GM12878 (cell line): ENCODE measurements at regions not wholly inside any gene's neighbourhood (a gene's known extent, or its start where the extent isn't known, plus 50 kb on each side); places are given as distances from the start of the nearest gene placed in this dataset.

Experiments used
- ATAC-seq: fragments of 200-7000 bp; cut with Tn5 transposase; 3 replicates; pipeline ENCODE4 v1.9.1; 2020; ENCODE audit warnings: mild to moderate bottlenecking, moderate library complexity
- BruUV-seq: library from RNA; stranded (reverse); fragments of 400-500 nt; replicated peaks from 2 replicates; lab custom pipeline; 2021; lab: Mats Ljungman, UMichigan
- CTCF ChIA-PET: fragments of 300-600 bp; sonication (Branson Sonifier 250); formaldehyde crosslinking; extraction: SDS; loops from one replicate; lab custom pipeline; 2021; ENCODE audit warnings: inconsistent platforms; lab: Yijun Ruan, JAX
- POLR2A ChIA-PET: fragments of 350-600 bp; formaldehyde crosslinking; extraction: SDS; loops from one replicate; lab custom pipeline; 2021; ENCODE audit warnings: inconsistent platforms; lab: Charles Lee
- RAD21 ChIA-PET: fragments of 300-600 bp; sonication (Branson Sonifier 250); formaldehyde crosslinking; loops from one replicate; lab custom pipeline; 2023; ENCODE audit warnings: antibody characterized with exemption; ENCODE audit not compliant: unreplicated experiment; lab: Charles Lee
- SMC1A ChIA-PET: fragments of 300-600 bp; sonication (Branson Sonifier 250); formaldehyde crosslinking; loops from one replicate; lab custom pipeline; 2023; ENCODE audit not compliant: unreplicated experiment, uncharacterized antibody; lab: Charles Lee
- DNase-seq: peaks from one replicate; pipeline ENCODE4 v3.0.0-alpha.2; 2011; ENCODE audit warnings: low read depth, low spot score
- FAIRE-seq: peaks from 3 replicates; lab custom pipeline; 2011; peaks lifted over from hg19 to GRCh38; lab: Jason Lieb, UNC
- H2AFZ ChIP-seq: 2 replicates; pipeline ENCODE4 v1.6.0; 2011; ENCODE audit warnings: low read depth, low read length, control low read depth; ENCODE audit not compliant: control insufficient read depth
- H3K27ac ChIP-seq: 2 replicates; pipeline ENCODE4 v1.5.1; 2011; ENCODE audit warnings: control low read depth; ENCODE audit not compliant: control insufficient read depth, insufficient read depth
- H3K27me3 ChIP-seq, 2 experiments: replicated peaks in 1 of 2; 2 replicates each; pipeline versions ENCODE4 v1.6.0 to v1.6.1; 2011; ENCODE audit warnings: low read length in 1 of 2; ENCODE audit not compliant: control insufficient read depth in 2 of 2, insufficient read depth in 2 of 2
- H3K36me3 ChIP-seq, 2 experiments: 2 replicates each; pipeline ENCODE4 v1.5.1; 2011; ENCODE audit warnings: low read length in 1 of 2; ENCODE audit not compliant: control insufficient read depth in 2 of 2, insufficient read depth in 2 of 2
- H3K4me1 ChIP-seq: 2 replicates; pipeline ENCODE4 v1.6.1; 2011; ENCODE audit warnings: mild to moderate bottlenecking, low read length, moderate library complexity, mixed read lengths; ENCODE audit not compliant: control insufficient read depth, insufficient read depth
- H3K4me2 ChIP-seq: 2 replicates; pipeline ENCODE4 v1.6.0; 2011; ENCODE audit warnings: control low read depth; ENCODE audit not compliant: control insufficient read depth, insufficient read depth
- H3K4me3 ChIP-seq: fragments of 200-600 bp; sonication (generic); 2 replicates; pipeline ENCODE4 v1.5.1; 2016
- H3K79me2 ChIP-seq: 2 replicates; pipeline ENCODE4 v1.6.0; 2011; ENCODE audit warnings: low read length; ENCODE audit not compliant: control insufficient read depth, insufficient read depth
- H3K9ac ChIP-seq: 2 replicates; pipeline ENCODE4 v1.8.0; 2011; ENCODE audit warnings: low read length, control low read depth, mixed read lengths; ENCODE audit not compliant: control insufficient read depth, insufficient read depth
- H3K9me3 ChIP-seq: replicated peaks from 3 replicates; pipeline ENCODE4 v1.5.1; 2011; ENCODE audit warnings: mild to moderate bottlenecking, low read length; ENCODE audit not compliant: control insufficient read depth, insufficient read depth
- H4K20me1 ChIP-seq: 2 replicates; pipeline ENCODE4 v1.6.0; 2011; ENCODE audit not compliant: control insufficient read depth, insufficient read depth
- CBFB ChIP-seq: IDR thresholded peaks from 2 replicates; pipeline ENCODE4 v1.6.1; 2016; ENCODE audit warnings: antibody characterized with exemption, low read depth
- CREB1 ChIP-seq: IDR thresholded peaks from 2 replicates; pipeline ENCODE4 v1.6.1; 2012; ENCODE audit warnings: low read depth, mild to moderate bottlenecking, inconsistent platforms
- EED ChIP-seq: sonication (generic); IDR thresholded peaks from 2 replicates; pipeline ENCODE4 v1.6.1; 2016; ENCODE audit warnings: antibody characterized with exemption, low read depth
- GABPA ChIP-seq: IDR thresholded peaks from 2 replicates; pipeline ENCODE4 v1.6.1; 2014; ENCODE audit warnings: antibody characterized with exemption, low read depth, mild to moderate bottlenecking, inconsistent platforms
- HCFC1 ChIP-seq: fragments of 150-350 bp; IDR thresholded peaks from 2 replicates; pipeline ENCODE4 v1.6.1; 2014; ENCODE audit warnings: low read length
- LARP7 ChIP-seq: fragments of 450-650 bp; IDR thresholded peaks from 2 replicates; pipeline ENCODE4 v1.6.1; 2017; ENCODE audit warnings: mild to moderate bottlenecking
- SREBF1 ChIP-seq: IDR thresholded peaks from 2 replicates; pipeline ENCODE4 v1.6.1; 2012; ENCODE audit warnings: mild to moderate bottlenecking, low read length
- SUPT20H ChIP-seq: IDR thresholded peaks from 2 replicates; pipeline ENCODE4 v1.6.1; 2011; ENCODE audit warnings: low read depth, mild to moderate bottlenecking, low read length, moderate library complexity, borderline replicate concordance; ENCODE audit not compliant: control insufficient read depth
- TBL1XR1 ChIP-seq: IDR thresholded peaks from 2 replicates; pipeline ENCODE4 v1.6.1; 2012; ENCODE audit warnings: low read depth, low read length, improper control_type of control experiment
- TCF12 ChIP-seq: IDR thresholded peaks from 2 replicates; pipeline ENCODE4 v1.6.1; 2011; ENCODE audit warnings: low read depth, mild to moderate bottlenecking, low read length
- YY1 ChIP-seq: IDR thresholded peaks from 2 replicates; pipeline ENCODE4 v1.6.1; 2011; ENCODE audit warnings: low read depth, mild to moderate bottlenecking, low read length
- WGBS: methylation state at CpG from one replicate; pipeline ENCODE4 v1.1.6; 2016; ENCODE audit warnings: low lambda C conversion rate; ENCODE audit not compliant: insufficient replicate concordance, insufficient coverage; ENCODE audit errors: missing lambda C conversion rate; 5-methylcytosine and 5-hydroxymethylcytosine counted together
- in situ Hi-C: fragments of 300-500 bp; cut with MboI; formaldehyde crosslinking; loops from 9 replicates; pipeline ENCODE4 v1.14.3; 2018; ENCODE audit warnings: mixed read lengths
- intact Hi-C: fragments of 100-400 bp; cut with micrococcal nuclease; formaldehyde crosslinking; loops from one replicate; pipeline ENCODE4 v1.14.2; 2022; ENCODE audit not compliant: unreplicated experiment
- TF ChIP-seq, protein P1 (sequence below): fragments of 450-650 bp; IDR thresholded peaks from 2 replicates; pipeline ENCODE4 v1.6.1; 2018; ENCODE audit warnings: borderline replicate concordance, mild to moderate bottlenecking; ENCODE audit not compliant: partially characterized antibody

DNA sequence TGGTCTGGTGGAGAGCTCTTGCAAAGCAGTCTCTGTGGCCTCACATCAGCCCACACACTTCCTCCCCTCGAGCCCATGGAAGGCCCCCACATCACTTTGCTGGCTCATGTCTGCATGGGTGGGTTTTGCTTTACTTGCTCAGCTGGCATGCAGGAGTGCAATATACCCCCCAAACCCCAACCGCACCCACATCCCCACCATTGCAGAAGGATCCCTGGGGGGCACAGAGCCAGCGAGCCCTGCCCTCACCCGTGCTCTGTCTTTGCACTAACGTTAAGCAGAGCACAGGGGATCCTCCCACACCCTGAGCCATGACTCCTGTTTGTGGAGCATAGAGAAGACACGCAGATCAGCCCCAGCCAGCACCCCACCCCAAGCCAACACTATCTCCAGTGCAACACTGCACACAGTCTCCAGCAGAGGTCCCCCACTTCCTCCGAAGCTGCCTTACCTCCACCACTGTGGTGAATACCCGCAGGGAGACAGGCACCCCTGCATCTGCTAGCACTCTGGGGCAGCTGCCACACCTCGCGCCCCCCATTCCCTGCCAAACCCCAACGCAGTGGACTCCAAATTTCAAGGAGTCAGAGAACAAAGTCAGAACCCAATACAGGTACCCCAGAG lies 177.8 kb upstream of the RGPD4 start:
- intact Hi-C loops, result no loop called here
- ChIA-PET CTCF (no interaction called here), SMC1A (no interaction called here), POLR2A (no interaction called here), RAD21 (no interaction called here)
- Histone ChIP-seq H3K79me2 (no peaks in the 10 kb centered on the region), H3K4me1 (no peaks in the 10 kb centered on the region), H3K4me2 (no peak overlapping the region), H3K9me3 (no peaks in the 10 kb centered on the region; the same call in 2 of the 3 replicates), H4K20me1 (no peaks in the 10 kb centered on the region), H3K27ac (no peak overlapping the region), H3K9ac (no peak overlapping the region), H3K36me3 (no peaks in the 10 kb centered on the region), H3K27me3 (no peaks in the 10 kb centered on the region), H3K4me3 (no peak overlapping the region), H2AFZ (no peak overlapping the region)
- 29% methylated on average over 11 of the region's 11 CpGs for WGBS
- in situ Hi-C loops, result no loop called here
- FAIRE-seq (no peak), ATAC-seq (no peak), DNase-seq (no peak)
- TF ChIP-seq TBL1XR1 (no peak), SUPT20H (no peak), CREB1 (no peak), SREBF1 (no peak), HCFC1 (no peak)
- BruUV-seq, result no TSS peak

DNA sequence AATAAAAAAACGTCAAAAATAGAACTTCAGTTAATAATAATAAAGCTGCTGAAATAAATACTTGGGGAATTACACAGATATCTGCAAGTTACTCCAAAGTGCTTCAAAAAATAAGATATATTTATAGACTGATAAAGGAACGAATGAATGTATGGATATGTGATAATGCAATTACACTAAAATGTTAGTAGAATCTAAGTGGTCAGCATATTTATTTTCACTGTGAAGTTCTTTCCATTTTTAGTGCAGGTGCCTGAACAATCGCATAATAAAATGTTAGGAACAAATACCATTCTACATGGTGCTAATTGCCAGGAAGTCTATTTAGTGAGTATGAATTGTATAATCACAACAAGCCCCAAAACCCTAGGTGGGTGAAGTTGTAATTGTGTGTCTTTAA lies 169.6 kb upstream of the RGPD4 start:
- DNase-seq (no peak), ATAC-seq (no peak), FAIRE-seq (no peak)
- Histone ChIP-seq H4K20me1 (no peaks in the 10 kb centered on the region), H3K36me3 (no peaks in the 10 kb centered on the region), H2AFZ (no peak overlapping the region), H3K9ac (no peak overlapping the region), H3K79me2 (no peaks in the 10 kb centered on the region), H3K4me3 (no peak overlapping the region), H3K9me3 (no peaks in the 10 kb centered on the region), H3K27me3 (no peaks in the 10 kb centered on the region), H3K4me1 (no peaks in the 10 kb centered on the region), H3K4me2 (no peak overlapping the region), H3K27ac (no peak overlapping the region)
- ChIA-PET RAD21 (no interaction called here), SMC1A (no interaction called here), POLR2A (no interaction called here), CTCF (no interaction called here)
- 18% methylated on average over 3 of the region's 3 CpGs for WGBS
- intact Hi-C loops (no loop called here), in situ Hi-C loops (no loop called here)
- no TSS peak for BruUV-seq
- TF ChIP-seq LARP7, result no peak
- TF ChIP-seq CBFB, result no peak
- TF ChIP-seq TCF12, result no peak
- no peak for TF ChIP-seq YY1
- TF ChIP-seq EED, result no peak
- TF ChIP-seq, protein P1, sequence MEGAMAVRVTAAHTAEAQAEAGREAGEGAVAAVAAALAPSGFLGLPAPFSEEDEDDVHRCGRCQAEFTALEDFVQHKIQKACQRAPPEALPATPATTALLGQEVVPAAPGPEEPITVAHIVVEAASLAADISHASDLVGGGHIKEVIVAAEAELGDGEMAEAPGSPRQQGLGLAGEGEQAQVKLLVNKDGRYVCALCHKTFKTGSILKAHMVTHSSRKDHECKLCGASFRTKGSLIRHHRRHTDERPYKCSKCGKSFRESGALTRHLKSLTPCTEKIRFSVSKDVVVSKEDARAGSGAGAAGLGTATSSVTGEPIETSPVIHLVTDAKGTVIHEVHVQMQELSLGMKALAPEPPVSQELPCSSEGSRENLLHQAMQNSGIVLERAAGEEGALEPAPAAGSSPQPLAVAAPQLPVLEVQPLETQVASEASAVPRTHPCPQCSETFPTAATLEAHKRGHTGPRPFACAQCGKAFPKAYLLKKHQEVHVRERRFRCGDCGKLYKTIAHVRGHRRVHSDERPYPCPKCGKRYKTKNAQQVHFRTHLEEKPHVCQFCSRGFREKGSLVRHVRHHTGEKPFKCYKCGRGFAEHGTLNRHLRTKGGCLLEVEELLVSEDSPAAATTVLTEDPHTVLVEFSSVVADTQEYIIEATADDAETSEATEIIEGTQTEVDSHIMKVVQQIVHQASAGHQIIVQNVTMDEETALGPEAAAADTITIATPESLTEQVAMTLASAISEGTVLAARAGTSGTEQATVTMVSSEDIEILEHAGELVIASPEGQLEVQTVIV, result no peak
- TF ChIP-seq GABPA, result no peak
